ENCODE measurements at regions not wholly inside any gene's neighbourhood (a gene's known extent, or its start where the extent isn't known, plus 50 kb on each side); places are given as distances from the start of the nearest gene placed in this dataset.

DNA sequence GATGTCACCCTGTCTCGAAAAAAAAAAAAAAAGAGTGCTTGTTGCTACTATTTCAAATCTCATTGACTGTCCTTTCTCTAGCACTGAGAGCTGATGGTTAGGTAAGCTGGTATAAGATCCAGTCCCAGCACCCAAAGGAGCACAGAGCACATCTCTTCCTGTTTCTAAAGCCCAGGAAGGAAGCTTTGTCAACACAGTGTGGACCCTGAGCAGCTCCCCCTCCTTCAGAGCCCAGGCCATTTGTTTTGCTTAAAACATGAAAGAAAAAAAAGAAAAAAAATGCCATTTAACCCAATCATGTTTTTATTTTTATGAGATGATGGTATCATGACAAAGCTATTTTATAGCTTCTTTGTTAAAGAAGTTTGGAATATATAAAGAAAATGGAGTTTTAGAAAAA, 184.1 kb upstream of the DUSP10 start:
- no peak overlapping the region for H3K4me2 ChIP-seq (ENCODE audit: low read depth, low read length)
- H3K9me3 ChIP-seq (replicated peaks; ENCODE audit: insufficient read depth, low read length): no peaks in the 10 kb centered on the region
- TF ChIP-seq EZH2 (optimal IDR thresholded peaks at IDR 0.05; ENCODE audit: low read depth, low read length): no peak
- no peak for TF ChIP-seq EZH2phosphoT487 (IDR thresholded peaks at IDR 0.05; ENCODE audit: low read length)
- no peak for TF ChIP-seq CTCF (IDR thresholded peaks at IDR 0.05; ENCODE audit: low read length)
- no peaks in the 10 kb centered on the region for H3K36me3 ChIP-seq (replicated peaks; ENCODE audit: insufficient read depth, low read length)
- H3K27ac ChIP-seq (ENCODE audit: low read length): no peak overlapping the region
- no peak overlapping the region for H2AFZ ChIP-seq (ENCODE audit: low read length)
- peaks cover 8% of the 10 kb centered on the region for H3K4me1 ChIP-seq (ENCODE audit: low read length)
- H3K9me2 ChIP-seq (replicated peaks; ENCODE audit: insufficient read depth, low read length): no peaks in the 10 kb centered on the region
- no peak for DNase-seq
- no peak overlapping the region for H3K4me3 ChIP-seq (ENCODE audit: low read length)
- no peaks in the 10 kb centered on the region for H3K79me2 ChIP-seq (ENCODE audit: low read length)
- no peaks in the 10 kb centered on the region for H4K20me1 ChIP-seq (ENCODE audit: insufficient read depth, low read length)
- no peak overlapping the region for H3K9ac ChIP-seq (ENCODE audit: low read length)
- no peaks in the 10 kb centered on the region for H3F3A ChIP-seq (ENCODE audit: insufficient read depth, low read length)
- no peaks in the 10 kb centered on the region for H3K27me3 ChIP-seq (replicated peaks; ENCODE audit: insufficient read depth, low read length)

- no peak overlapping the region for H3K4me2 ChIP-seq (ENCODE audit: low read depth, low read length)
- H2AFZ ChIP-seq (ENCODE audit: low read length): no peak overlapping the region
- no peak overlapping the region for H3K27ac ChIP-seq (ENCODE audit: low read length)
- no peak for TF ChIP-seq EZH2phosphoT487 (IDR thresholded peaks at IDR 0.05; ENCODE audit: low read length)
- no peak for TF ChIP-seq EZH2 (optimal IDR thresholded peaks at IDR 0.05; ENCODE audit: low read depth, low read length)
- no peak for TF ChIP-seq CTCF (IDR thresholded peaks at IDR 0.05; ENCODE audit: low read length)
- H3K27me3 ChIP-seq (replicated peaks; ENCODE audit: insufficient read depth, low read length): no peaks in the 10 kb centered on the region
- peaks cover 17% of the 10 kb centered on the region for H3K4me1 ChIP-seq (ENCODE audit: low read length)
- no peaks in the 10 kb centered on the region for H3K9me3 ChIP-seq (replicated peaks; ENCODE audit: insufficient read depth, low read length)
- H3K36me3 ChIP-seq (replicated peaks; ENCODE audit: insufficient read depth, low read length): no peaks in the 10 kb centered on the region
- H3F3A ChIP-seq (ENCODE audit: insufficient read depth, low read length): 0 out of 2 replicates have a peak, but pooled peaks cover 5% of the 10 kb centered on the region
- no peaks in the 10 kb centered on the region for H3K79me2 ChIP-seq (ENCODE audit: low read length)
- no peak for DNase-seq
- H3K4me3 ChIP-seq (ENCODE audit: low read length): no peak overlapping the region
- H3K9me2 ChIP-seq (replicated peaks; ENCODE audit: insufficient read depth, low read length): no peaks in the 10 kb centered on the region
- H4K20me1 ChIP-seq (ENCODE audit: insufficient read depth, low read length): no peaks in the 10 kb centered on the region
- H3K9ac ChIP-seq (ENCODE audit: low read length): no peak overlapping the region
Observed at GRCh38 chr1:221923929-221924598, 182.2 kb upstream of the DUSP10 start.

GRCh38 chr1:221921936-221922335, 180.0 kb upstream of the DUSP10 start:
- TF ChIP-seq EZH2phosphoT487 (IDR thresholded peaks at IDR 0.05; ENCODE audit: low read length): no peak
- Histone ChIP-seq H3K36me3 (replicated peaks; ENCODE audit: insufficient read depth, low read length) (no peaks in the 10 kb centered on the region), H3K4me3 (ENCODE audit: low read length) (no peak overlapping the region), H4K20me1 (ENCODE audit: insufficient read depth, low read length) (no peaks in the 10 kb centered on the region), H3K27me3 (replicated peaks; ENCODE audit: insufficient read depth, low read length) (no peaks in the 10 kb centered on the region), H3K4me2 (ENCODE audit: low read depth, low read length) (no peak overlapping the region), H3K9ac (ENCODE audit: low read length) (no peak overlapping the region), H3K4me1 (ENCODE audit: low read length) (peaks cover 21% of the 10 kb centered on the region), H2AFZ (ENCODE audit: low read length) (no peak overlapping the region), H3F3A (ENCODE audit: insufficient read depth, low read length) (0 out of 2 replicates have a peak, but pooled peaks cover 5% of the 10 kb centered on the region), H3K9me2 (replicated peaks; ENCODE audit: insufficient read depth, low read length) (no peaks in the 10 kb centered on the region), H3K27ac (ENCODE audit: low read length) (no peak overlapping the region), H3K79me2 (ENCODE audit: low read length) (no peaks in the 10 kb centered on the region), H3K9me3 (replicated peaks; ENCODE audit: insufficient read depth, low read length) (no peaks in the 10 kb centered on the region)
- no peak for DNase-seq

GRCh38 chr1:221919743-221920142, 177.9 kb upstream of the DUSP10 start:
- H3K27ac ChIP-seq (ENCODE audit: low read length): peak overlapping the region; percentile 39; the same call in 1 of the 2 replicates
- 0 out of 2 replicates have a peak, but pooled peaks cover 5% of the 10 kb centered on the region for H3F3A ChIP-seq (ENCODE audit: insufficient read depth, low read length)
- H3K9me3 ChIP-seq (replicated peaks; ENCODE audit: insufficient read depth, low read length): no peaks in the 10 kb centered on the region
- no peaks in the 10 kb centered on the region for H3K9me2 ChIP-seq (replicated peaks; ENCODE audit: insufficient read depth, low read length)
- no peak overlapping the region for H3K9ac ChIP-seq (ENCODE audit: low read length)
- no peaks in the 10 kb centered on the region for H3K27me3 ChIP-seq (replicated peaks; ENCODE audit: insufficient read depth, low read length)
- peaks cover 21% of the 10 kb centered on the region for H3K4me1 ChIP-seq (ENCODE audit: low read length)
- H3K36me3 ChIP-seq (replicated peaks; ENCODE audit: insufficient read depth, low read length): no peaks in the 10 kb centered on the region
- no peaks in the 10 kb centered on the region for H3K79me2 ChIP-seq (ENCODE audit: low read length)
- peak overlapping the region; percentile 9; the same call in 1 of the 2 replicates for H3K4me2 ChIP-seq (ENCODE audit: low read depth, low read length)
- TF ChIP-seq EZH2phosphoT487 (IDR thresholded peaks at IDR 0.05; ENCODE audit: low read length): no peak
- no peak for TF ChIP-seq CTCF (IDR thresholded peaks at IDR 0.05; ENCODE audit: low read length)
- no peak for TF ChIP-seq EZH2 (optimal IDR thresholded peaks at IDR 0.05; ENCODE audit: low read depth, low read length)
- no peaks in the 10 kb centered on the region for H4K20me1 ChIP-seq (ENCODE audit: insufficient read depth, low read length)
- DNase-seq: peak; percentile 58
- peak overlapping the region; percentile 32; the same call in 1 of the 2 replicates for H2AFZ ChIP-seq (ENCODE audit: low read length)
- H3K4me3 ChIP-seq (ENCODE audit: low read length): no peak overlapping the region
